ENCODE measurements at regions not wholly inside any gene's neighbourhood (a gene's known extent, or its start where the extent isn't known, plus 50 kb on each side); places are given as distances from the start of the nearest gene placed in this dataset.
"Not testable (repeated sequence)": the region's sequence is repeated elsewhere in the genome, so short reads cannot be mapped to it uniquely, and the experiment has no call there.

- H3K36me3 ChIP-seq (replicated peaks in 1 of 2); H3K4me1 ChIP-seq (replicated peaks in 1 of 2); H3K9me3 ChIP-seq (replicated peaks in 1 of 3); intact Hi-C loops (cut with DNase I); H3K27ac ChIP-seq; H3K4me3 ChIP-seq; H3K27me3 ChIP-seq; DNase-seq: not testable (repeated sequence)
- WGBS, 4 donors: 78 to 86% (median 81%) methylated on average over 4 of the region's 4 CpGs
These were observed 1501.5 kb upstream of the DEFB115 start for GRCh38 chr20:29755854-29756498.

DNA sequence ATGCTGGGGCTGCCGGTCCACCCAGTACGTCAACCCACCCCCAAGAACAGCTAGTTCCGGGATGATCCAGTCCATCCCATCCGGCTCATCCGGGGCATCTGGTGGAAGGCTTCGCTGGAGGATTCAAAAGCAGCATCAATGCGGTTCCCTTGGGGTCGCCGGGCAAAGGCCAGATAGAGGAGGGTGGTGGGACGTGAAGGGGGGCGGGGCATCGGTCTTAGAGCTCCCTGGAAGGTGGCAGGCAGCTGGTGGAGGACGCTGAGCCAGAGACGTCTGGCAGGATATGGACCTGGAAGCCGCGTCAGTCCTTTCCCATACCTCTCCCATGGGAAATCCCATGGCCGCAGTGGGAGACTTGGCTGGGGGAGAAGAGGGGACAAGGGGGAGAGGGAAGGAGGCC, 1500.8 kb upstream of the DEFB115 start:
- H3K4me1 ChIP-seq (replicated peaks in 1 of 2): no peaks in the 10 kb centered on the region
- TF ChIP-seq, protein P1, sequence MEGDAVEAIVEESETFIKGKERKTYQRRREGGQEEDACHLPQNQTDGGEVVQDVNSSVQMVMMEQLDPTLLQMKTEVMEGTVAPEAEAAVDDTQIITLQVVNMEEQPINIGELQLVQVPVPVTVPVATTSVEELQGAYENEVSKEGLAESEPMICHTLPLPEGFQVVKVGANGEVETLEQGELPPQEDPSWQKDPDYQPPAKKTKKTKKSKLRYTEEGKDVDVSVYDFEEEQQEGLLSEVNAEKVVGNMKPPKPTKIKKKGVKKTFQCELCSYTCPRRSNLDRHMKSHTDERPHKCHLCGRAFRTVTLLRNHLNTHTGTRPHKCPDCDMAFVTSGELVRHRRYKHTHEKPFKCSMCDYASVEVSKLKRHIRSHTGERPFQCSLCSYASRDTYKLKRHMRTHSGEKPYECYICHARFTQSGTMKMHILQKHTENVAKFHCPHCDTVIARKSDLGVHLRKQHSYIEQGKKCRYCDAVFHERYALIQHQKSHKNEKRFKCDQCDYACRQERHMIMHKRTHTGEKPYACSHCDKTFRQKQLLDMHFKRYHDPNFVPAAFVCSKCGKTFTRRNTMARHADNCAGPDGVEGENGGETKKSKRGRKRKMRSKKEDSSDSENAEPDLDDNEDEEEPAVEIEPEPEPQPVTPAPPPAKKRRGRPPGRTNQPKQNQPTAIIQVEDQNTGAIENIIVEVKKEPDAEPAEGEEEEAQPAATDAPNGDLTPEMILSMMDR (IDR thresholded peaks at IDR 0.05): no peak
- no peaks in the 10 kb centered on the region for H3K36me3 ChIP-seq (replicated peaks in 1 of 2)
- intact Hi-C loops (cut with DNase I): no loop called here
- H3K27ac ChIP-seq: no peak overlapping the region
- 77 to 89% (median 82%) methylated on average over 7 to 17 of the region's 17 CpGs for WGBS, 4 donors
- DNase-seq: no peak
- no peaks in the 10 kb centered on the region for H3K27me3 ChIP-seq
- no peaks in the 10 kb centered on the region for H3K9me3 ChIP-seq (replicated peaks in 1 of 3)
- H3K4me3 ChIP-seq: no peak overlapping the region

GRCh38 chr20:29761621-29762385, 1495.7 kb upstream of the DEFB115 start:
- H3K27ac ChIP-seq; intact Hi-C loops (cut with DNase I); H3K9me3 ChIP-seq (replicated peaks in 1 of 3); H3K4me3 ChIP-seq; H3K27me3 ChIP-seq; H3K36me3 ChIP-seq (replicated peaks in 1 of 2); H3K4me1 ChIP-seq (replicated peaks in 1 of 2); DNase-seq: not testable (repeated sequence)
- WGBS, 4 donors: 37 to 76% (median 48%) methylated on average over 11 to 43 of the region's 45 CpGs

- Histone ChIP-seq H3K27ac (no peak overlapping the region), H3K27me3 (no peaks in the 10 kb centered on the region), H3K4me3 (no peak overlapping the region), H3K4me1 (replicated peaks in 1 of 2) (no peaks in the 10 kb centered on the region), H3K36me3 (replicated peaks in 1 of 2) (no peaks in the 10 kb centered on the region), H3K9me3 (replicated peaks in 1 of 3) (no peaks in the 10 kb centered on the region)
- no peak for TF ChIP-seq POLR2A (IDR thresholded peaks at IDR 0.05)
- TF ChIP-seq, protein P1 (IDR thresholded peaks at IDR 0.05): no peak
- no peak for DNase-seq
- 13 to 58% (median 30%) methylated on average over 21 of the region's 21 CpGs for WGBS, 4 donors
- intact Hi-C loops (cut with DNase I): no loop called here
These were observed 1494.8 kb upstream of the DEFB115 start for GRCh38 chr20:29762620-29763019.

DNA sequence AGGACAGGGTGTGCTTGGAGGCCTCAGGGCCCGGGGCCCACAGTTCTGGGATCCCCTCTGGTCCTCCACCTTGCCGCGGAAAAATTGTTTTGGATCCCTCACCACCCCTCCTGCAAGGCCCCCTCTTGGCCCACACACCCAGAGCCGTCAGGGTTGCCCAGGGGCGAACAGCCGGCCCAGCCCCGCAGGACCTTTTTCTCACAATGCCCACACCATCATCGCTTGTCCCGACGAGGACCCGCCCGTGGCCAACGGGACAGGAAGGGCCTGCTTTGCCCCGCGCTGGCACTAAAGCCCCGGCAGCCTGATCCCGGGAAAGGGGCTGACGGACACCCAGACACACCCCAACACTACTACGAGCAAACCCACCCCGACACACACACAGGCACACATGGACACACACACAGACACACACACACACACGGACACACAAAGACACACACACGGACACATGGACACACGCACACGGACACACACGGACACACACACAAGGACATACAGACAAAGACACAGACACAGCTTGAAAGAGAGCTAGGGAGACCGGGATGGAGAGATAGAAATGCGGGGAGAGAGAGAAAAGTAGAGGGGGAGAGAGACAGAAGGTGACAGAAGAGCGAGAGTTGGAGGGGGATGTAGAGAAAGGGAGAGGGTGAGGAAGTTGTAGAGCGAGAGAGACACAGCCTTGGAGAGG, 1493.5 kb upstream of the DEFB115 start:
- Histone ChIP-seq H3K9me3 (replicated peaks in 1 of 3) (no peaks in the 10 kb centered on the region), H3K27me3 (no peaks in the 10 kb centered on the region), H3K36me3 (replicated peaks in 1 of 2) (no peaks in the 10 kb centered on the region), H3K4me3 (no peak overlapping the region), H3K4me1 (replicated peaks in 1 of 2) (no peaks in the 10 kb centered on the region), H3K27ac (no peak overlapping the region)
- TF ChIP-seq, protein P1 (IDR thresholded peaks at IDR 0.05): no peak
- no peak for TF ChIP-seq POLR2A (IDR thresholded peaks at IDR 0.05)
- WGBS, 4 donors: 39 to 85% (median 61%) methylated on average over 19 to 29 of the region's 29 CpGs
- DNase-seq: no peak
- intact Hi-C loops (cut with DNase I): no loop called here

DNA sequence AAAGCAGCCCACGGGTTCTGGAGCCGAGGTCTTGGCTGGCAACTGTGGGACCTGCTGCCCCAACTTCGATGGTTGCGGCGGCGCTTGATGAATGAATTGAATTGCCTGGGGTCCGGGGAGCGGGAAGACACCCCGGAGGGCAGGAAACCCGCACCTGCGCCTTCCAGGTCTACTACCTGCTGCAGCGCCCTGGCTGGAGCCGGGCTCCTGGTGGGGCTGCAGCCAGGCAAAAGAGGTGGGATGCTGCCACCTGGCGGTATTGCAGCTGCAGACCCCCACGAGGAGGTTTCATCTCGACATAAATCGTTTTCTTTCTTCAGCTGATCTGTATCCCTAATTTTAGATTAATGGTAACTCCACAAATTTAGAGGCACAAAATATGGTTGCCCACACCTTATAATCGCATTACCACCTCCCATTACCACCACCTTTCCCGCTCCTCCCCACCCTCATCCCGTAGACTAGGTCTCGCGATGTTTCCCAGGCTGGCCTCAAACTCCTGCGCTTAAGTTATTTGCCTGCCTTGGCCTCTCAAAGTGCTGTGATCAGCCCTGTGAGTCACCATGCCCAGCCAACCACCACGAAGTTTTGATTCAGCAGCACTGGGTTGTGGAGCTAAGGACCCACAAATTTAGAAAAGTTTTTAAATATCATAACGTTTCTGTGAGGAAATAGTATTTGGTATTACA, 1492.4 kb upstream of the DEFB115 start:
- peak in 1 of 7 donors; percentile 8 for DNase-seq
- H3K4me1 ChIP-seq (replicated peaks in 1 of 2); H3K9me3 ChIP-seq (replicated peaks in 1 of 3); H3K27ac ChIP-seq; H3K4me3 ChIP-seq; H3K36me3 ChIP-seq (replicated peaks in 1 of 2); intact Hi-C loops (cut with DNase I); H3K27me3 ChIP-seq: not testable (repeated sequence)
- WGBS, 4 donors: 20 to 46% (median 33%) methylated on average over 18 to 25 of the region's 25 CpGs

DNA sequence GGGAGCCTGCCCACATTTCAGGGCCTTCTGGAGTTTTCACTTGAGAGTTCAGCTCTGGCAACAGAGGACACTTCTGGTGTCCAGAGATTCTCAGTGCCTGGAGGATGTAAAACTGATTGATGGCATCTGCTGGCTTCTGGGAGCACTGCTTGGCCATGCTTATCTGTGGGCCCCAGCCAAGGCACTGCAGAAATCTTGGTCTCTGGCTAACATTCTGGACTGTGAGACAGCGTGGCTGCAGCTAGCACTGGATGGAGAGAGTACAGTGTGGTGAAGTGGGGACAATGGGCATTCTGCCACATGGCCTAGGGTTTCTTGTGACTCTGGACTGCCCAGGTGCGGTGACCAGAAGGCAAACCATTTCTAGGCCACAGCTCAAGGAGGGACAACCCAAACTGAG, 1479.4 kb upstream of the DEFB115 start:
- intact Hi-C loops (cut with DNase I); H3K4me3 ChIP-seq; H3K4me1 ChIP-seq (replicated peaks in 1 of 2); H3K36me3 ChIP-seq (replicated peaks in 1 of 2); H3K27me3 ChIP-seq; H3K27ac ChIP-seq; DNase-seq; H3K9me3 ChIP-seq (replicated peaks in 1 of 3): not testable (repeated sequence)
- 22 to 36% (median 33%) methylated on average over 2 of the region's 2 CpGs for WGBS, 4 donors

Data from adrenal gland (tissue), 9 donors.